Kidney capillary endothelial cell (primary cell): ENCODE measurements at regions not wholly inside any gene's neighbourhood (a gene's known extent, or its start where the extent isn't known, plus 50 kb on each side); places are given as distances from the start of the nearest gene placed in this dataset.

Experiments used
- DNase-seq: peaks from one replicate; pipeline ENCODE4 v3.0.0-alpha.2; 2018; ENCODE audit warnings: low spot score

DNA sequence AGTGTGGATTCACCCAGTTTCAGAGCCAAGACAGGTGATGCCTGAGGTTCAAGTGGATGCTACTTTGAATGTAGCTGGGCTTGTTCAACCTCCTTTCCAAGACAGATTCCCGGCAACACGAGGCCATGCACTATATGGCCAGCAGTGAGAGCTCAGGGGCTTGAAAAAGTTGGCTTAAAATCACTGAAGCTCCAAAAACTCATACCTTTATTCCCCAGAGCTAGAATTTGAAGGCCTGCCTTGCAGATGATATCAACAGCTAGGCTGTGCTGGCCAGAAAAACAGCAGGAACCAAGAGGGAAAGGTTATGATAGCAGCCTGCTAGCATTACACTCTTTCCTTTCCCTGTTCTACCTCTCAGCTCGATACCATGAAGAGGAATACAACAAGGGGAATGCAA lies 120.2 kb upstream of the DAB2 start:
- DNase-seq, result no peak

- DNase-seq, result no peak
Observed at GRCh38 chr5:39543335-39543734, 118.6 kb upstream of the DAB2 start.

DNA sequence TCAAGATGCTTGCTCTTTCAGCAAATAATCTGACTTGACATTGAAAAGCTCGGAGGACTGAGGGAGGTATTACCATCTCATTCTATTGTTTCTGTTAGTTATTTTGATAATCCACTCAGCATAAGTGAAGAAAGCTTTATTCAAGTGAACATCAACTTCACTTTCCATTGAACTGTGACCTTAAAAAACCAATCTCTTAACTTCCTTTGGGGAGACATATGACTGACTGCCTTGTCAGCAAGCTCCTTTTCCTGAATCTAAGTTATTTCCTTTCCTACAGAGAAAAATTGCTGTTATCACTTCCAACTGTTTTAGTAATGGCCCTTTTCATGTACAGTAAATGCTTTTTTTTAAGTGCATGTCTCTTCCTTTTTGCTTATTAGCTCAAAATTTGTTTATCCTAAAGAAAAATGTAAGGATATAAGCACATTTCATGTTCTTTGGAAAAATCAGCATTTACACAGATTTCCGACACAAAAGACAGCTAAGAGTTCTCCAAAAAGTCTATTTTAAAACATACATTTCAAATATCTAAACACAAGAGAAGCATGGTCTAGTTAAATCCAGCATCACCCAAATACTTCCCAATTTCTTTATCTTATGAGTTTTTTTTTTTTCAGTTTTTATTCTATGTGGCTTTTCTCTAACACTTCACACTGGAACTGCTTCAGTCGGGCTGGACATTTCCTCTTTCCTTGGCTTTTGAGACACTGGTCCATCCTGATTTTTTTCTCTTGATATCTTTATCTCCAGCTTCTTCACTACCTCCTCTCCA lies 117.9 kb upstream of the DAB2 start:
- no peak for DNase-seq

DNA sequence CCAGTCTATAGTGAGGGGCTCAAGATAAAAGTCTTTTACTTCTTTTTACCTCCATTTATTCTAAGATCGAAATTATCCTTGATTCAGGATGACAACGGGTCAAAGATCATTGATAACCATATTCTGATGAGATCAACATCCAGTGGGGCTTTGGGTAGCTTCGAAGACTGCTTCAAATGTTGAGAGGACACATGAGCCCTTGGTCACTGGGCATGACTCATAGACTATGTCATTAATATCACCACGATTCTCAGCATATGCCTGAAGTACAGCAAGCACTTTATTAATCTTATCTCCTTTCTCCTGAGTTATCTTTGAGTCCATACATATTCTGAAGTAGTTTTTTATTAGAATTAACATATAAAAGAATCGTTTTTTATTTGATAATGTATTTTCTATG lies 117.1 kb upstream of the DAB2 start:
- DNase-seq, result no peak

GRCh38 chr5:39539470-39539869 lies 114.7 kb upstream of the DAB2 start:
- no peak for DNase-seq

GRCh38 chr5:39534690-39535089 lies 109.9 kb upstream of the DAB2 start:
- DNase-seq, result no peak

GRCh38 chr5:39533749-39534148 lies 109.0 kb upstream of the DAB2 start:
- DNase-seq, result no peak

GRCh38 chr5:39532511-39532910 lies 107.7 kb upstream of the DAB2 start:
- no peak for DNase-seq

DNA sequence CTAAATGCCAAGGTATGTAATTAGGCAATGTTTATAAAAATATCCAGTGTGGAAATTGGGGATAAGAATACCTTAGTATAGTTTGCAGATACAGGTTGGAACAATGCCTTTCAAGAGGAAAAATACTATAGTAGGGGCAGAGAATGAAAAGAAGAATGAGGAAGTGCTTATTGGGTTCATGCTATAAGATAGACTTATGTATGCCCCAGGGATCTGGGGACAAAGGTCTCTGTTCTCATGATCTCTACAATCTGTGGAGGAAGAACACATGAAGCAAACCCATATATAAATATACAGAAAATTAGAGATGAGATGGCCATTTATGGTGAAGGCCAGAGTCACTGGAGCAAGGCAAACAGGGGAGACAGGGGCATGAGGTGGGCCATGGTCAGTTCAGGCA lies 106.5 kb upstream of the DAB2 start:
- DNase-seq, result no peak

GRCh38 chr5:39526914-39527477 lies 102.2 kb upstream of the DAB2 start:
- peak; percentile 95 for DNase-seq

GRCh38 chr5:39525781-39526180 lies 101.0 kb upstream of the DAB2 start:
- DNase-seq, result peak; percentile 84

GRCh38 chr5:39525271-39525670 lies 100.5 kb upstream of the DAB2 start:
- no peak for DNase-seq

DNA sequence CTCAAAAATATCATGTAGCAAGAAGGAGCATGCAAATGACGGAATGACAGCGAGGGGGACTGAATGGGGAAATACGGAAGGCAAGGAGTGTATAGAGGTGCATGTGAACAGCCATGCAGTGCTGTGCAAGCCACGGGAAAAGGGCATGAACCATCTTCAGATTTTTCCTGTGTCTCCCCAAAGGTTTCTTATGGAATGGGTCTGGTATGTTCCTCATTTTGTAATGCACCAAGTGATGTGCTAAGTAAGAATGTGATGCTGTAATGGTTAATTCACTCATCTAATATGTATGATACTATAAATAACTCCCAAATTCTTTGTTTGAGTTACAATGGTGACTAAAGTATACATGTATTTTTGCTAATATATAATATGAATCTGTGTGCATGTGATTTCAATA lies 99.0 kb upstream of the DAB2 start:
- DNase-seq, result no peak

- DNase-seq, result no peak
Observed at GRCh38 chr5:39521940-39522590, 97.3 kb upstream of the DAB2 start.

DNA sequence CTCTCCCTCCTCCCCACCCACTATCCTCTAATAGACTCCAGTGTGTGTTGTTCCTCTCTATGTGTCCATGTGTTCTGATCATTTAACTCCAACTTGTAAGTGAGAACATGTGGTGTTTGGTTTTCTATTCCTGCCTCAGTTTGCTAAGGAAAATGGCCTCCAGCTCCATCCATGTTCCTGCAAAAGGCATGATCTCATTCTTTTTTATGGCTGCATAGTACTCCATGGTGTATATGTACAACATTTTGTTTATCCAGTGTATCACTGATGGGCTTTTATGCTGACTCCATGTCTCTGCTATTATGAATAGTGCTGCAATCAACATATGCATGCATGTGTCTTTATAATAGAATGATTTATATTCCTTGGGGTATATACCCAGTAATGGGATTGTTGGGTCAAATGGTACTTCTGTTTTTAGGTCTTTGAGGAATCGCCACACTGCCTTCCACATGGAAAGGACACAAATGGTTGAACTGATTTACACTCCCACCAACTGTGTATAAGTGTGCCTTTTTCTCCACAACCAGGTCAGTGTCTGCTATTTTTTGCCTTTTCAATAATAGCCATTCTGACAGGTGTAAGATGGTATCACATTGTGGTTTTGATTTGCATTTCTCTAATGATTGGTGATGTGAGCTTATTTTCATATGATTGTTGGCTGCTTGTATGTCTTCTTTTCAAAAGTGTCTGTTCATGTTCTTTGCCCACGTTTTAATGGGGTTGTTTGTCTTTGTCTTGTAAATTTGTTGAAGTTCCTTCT lies 96.5 kb upstream of the DAB2 start:
- no peak for DNase-seq

DNA sequence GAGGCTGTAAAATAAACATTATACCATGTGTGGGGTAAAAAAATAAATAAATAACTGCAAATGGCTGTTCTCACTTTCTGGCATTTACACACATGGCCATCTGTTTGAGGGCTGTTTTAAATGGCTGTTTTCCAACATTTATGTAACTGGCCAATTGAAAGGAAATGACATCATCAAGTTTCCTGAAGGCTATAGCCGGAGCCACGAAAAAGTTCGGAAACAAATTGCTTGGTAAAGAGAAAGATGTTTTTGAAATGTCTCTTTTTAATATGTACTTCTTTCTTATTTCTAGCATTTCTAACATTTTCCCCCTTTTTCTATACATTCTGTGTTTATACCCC lies 95.4 kb upstream of the DAB2 start:
- peak; percentile 91 for DNase-seq

- no peak for DNase-seq
Observed at GRCh38 chr5:39519566-39520231, 94.9 kb upstream of the DAB2 start.

DNA sequence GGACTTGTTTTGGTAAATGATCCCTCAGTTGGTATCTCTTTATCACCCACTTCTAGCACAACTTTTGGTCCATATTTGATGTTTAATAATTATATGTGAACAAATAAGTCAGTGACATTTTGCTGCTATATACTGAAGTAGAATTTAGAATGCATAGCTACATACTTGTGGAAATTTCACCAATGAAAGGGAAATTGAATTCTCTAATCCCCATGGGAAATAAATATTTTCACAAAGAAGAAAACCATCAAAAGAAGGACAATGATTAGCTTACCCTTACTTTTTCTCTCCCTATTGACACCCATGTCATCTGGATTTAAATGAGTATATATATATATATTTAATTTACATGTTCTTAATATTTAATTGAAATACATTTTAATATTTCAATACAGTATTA lies 94.3 kb upstream of the DAB2 start:
- DNase-seq, result no peak

GRCh38 chr5:39518516-39518915 lies 93.7 kb upstream of the DAB2 start:
- no peak for DNase-seq

- peak; percentile 85 for DNase-seq
Observed at GRCh38 chr5:39517800-39518199, 93.0 kb upstream of the DAB2 start.

GRCh38 chr5:39515881-39516280 lies 91.1 kb upstream of the DAB2 start:
- no peak for DNase-seq

DNA sequence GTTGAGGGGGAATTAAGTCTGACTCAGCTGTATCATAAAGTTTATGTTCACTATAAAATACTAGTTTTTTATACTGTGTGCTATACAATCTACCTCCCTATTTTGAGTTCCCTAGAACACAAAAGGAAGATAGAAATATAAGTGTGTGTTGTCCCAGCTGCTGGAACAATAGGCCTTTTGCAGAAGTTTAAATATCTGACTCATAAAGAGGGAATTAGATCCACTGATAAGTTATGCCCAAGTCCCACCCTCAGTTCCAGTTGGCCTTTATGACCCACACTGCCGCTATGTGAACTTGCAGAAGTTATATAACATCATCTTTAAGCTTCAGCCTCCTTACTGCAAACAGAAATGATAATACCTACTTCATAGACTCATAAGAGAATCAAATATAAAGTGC lies 88.5 kb upstream of the DAB2 start:
- peak; percentile 50 for DNase-seq
